ENCODE measurements at regions not wholly inside any gene's neighbourhood (a gene's known extent, or its start where the extent isn't known, plus 50 kb on each side); places are given as distances from the start of the nearest gene placed in this dataset.

DNA sequence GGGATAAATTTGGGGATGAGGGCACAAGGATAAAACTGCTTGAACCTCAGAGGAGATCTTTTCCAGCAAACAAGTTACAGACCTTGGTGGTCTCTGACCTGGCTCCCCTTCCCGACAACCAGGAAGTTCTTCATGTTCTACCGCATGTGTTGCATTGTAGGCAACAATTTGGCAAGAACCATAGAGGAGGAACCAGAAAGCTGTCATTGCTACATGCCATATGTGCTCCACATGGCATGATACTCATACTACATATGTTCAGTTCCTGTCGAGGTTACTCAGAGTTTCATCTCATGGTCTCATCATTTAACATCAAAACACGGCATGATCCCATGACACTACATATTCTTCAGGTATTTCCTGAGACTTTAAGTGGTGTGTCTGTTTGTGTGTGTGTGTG is 235.9 kb downstream of the OR13H1 start:
- DNase-seq = no peak

DNA sequence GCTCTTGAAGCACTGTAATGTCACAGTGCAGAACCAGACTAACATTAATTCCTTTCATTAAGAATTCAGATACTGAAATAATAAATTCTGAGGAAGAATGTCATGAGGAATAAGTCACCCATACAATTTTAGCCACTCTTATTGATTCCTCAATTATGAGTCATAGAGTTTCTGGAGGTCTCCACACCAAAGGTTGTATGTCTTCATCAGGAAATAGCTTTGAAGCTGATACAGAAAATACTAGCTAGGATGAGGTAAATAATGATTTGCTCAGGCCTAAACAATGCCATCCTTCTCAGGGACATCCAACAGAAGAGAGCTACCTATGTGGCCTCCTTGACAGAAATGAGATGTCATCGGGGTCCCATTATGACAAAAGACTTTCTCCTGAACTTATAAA is 238.8 kb downstream of the OR13H1 start:
- DNase-seq = no peak

DNA sequence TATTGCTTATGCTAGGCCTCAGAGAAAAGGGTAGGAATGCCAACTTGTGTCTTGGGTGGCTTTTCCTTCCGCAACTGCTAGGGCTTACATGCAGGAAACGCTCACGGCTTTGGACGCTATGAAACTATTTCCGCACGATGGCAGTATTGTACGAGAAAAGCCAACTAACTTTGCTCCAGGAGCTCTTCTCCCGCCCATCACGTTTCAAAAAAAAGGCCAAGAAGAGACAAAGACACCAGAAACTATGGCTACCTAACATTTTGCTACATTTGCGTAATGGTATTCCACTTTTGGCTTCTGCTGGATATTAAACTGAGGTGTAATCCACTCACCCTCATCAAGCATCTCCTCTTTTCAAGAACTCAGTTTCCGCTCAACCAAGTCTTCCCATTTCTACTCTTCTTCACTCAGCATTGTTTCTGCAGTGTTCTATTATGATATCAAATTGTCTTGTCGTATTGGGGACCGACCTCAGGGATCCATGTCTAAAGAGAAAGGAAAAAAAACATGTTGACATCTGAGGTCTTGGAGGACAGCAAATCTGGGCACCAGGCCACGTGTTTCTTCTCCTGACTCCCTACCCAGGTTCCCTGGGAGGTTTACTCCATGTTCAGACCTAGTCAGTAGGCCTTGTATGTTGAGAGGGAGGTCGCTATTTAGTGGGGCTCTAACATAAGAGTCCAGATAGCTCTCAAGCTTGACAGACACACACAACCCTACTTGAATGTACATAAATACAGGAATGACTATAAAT is 239.4 kb upstream of the STK26 start:
- DNase-seq = no peak

DNA sequence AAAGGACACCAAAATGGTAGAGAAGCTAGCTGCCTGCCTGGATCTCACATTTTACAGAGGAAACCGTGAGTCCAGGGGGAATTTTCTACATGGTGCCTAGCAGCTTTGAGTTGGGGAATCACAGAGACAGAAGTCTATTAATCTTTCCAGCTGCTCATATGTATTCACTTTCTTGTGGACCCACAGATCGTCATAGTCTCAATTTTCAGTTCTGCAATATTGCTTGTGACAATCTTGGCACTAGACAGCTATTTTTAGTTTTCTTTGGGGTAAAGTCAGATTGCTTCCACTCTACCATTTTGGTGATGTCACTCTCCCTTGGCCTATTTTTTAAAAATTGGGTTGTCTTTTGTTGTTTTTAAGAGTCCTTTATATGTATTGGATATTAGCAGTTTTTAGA is 233.4 kb upstream of the STK26 start:
- DNase-seq = no peak

DNA sequence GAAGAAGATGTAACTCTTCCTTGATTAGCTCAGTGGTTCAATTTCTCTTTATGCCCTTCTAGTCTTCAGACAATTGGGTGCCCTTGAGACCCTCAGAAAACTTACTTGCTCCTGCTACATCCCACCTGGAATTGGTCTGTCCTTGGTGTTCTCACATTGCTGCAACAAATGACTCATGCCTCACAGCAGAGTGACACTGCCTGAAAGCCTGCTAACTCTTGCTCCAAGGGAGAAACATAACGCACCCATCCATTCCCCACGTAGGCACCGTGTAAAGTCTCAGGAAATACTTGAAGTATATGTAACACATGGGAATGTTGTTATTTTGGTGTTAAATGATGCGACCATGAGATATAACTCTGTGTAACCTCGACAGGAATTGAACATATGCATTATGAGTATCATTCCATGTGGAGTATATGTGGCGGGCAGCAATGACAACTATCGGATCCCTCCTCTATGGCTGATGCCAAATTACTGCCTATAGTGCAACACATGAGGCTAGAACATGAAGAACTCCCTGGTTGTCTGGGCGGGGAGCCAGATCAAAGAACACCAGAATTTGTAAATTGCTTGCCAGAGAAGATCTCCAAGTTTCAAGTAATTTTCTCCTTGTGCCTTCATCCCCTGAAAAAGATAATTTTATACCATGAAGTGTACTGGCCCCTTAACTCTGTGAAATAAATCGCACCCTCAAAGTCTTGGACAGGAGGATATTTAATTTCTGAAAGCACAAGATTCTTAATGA is 231.3 kb upstream of the STK26 start:
- no peak for DNase-seq

DNA sequence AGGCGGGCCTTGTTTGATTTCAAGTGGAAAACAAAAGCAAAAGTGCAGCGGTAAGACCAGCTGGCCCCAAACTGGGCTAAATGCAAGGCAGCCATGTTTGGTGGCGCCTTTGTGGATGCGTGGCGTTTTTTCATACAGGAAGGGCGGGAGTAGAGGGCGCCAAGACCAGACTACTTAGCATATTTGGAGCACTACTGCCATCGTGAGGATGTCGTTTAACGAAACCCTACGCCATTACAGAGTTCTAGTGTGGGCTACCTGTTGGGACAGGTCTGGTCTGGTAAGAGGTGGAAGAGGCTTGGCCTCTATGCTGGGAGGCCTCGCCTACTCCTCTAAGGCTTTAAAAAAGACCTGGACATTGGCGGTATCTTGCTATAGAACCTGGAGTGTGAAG is 230.7 kb upstream of the STK26 start:
- DNase-seq = no peak

DNA sequence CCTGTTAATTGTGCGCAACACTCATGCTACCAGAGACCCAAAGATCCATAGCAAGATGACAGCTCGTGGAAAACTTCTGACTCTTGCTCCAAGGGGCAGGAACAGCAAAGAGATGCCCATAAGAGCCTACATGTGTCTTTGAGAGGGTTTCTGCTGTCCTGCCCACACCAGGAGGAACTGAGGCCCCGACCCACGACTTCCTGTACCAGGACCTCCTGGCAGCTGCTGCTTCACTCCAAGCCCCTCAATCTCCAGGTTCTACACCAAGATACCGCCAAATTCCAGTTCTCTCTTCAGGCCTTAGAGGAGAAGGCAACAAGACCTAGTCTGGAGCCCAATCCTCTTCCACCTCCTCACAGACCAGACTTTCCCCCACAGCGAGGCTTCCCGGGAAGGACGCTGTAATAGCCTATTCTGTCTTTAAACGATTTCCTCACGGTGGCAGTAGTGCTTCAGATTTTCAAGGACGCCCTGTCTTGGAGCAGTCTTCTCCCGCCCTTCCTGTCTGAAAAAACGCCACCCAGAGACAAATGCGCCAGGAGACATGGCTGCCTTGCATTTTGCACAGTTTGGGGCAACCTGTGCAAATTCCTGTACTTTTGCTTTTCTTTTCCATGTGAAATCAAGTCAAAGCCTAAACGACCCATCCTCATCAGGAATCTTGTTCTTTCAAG is 230.2 kb upstream of the STK26 start:
- DNase-seq = no peak

DNA sequence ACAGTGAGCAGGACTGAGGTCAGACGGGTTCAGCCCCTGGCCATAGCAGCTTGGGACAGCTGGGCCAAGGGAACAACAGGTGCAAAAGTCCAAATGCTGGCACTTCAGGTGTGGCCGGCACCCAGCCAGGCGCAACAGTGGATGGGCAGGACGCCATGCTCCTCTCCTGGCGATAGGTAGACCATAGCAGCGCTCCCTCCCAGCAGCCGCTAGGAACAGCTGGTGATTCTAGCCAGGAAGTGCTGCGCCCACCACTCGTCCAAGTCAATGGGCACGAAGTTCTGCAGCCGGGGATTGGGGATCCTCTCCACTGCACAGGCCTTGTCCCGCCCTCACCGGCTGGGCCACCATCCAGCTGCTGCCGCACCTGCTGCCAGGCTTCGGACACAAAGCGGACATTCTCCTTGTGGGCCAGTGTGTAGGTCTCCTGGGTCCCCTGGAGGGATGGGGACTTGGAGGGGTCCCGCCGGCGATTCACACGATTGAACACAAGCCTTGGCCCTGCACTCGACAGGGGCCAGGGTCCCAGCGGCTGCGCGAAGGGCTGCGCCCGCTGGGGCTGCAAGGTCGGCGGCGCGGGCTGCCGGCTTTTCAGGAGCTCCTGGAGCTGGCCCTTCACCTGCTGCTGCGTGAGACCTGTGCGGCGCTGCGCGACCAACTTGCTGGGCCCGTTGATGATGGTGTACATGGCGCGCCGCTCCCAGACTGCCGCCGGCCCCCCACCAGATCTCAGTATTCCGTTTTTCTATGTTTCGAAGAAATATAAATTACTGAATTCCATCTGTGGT is 227.5 kb upstream of the STK26 start:
- no peak for DNase-seq

DNA sequence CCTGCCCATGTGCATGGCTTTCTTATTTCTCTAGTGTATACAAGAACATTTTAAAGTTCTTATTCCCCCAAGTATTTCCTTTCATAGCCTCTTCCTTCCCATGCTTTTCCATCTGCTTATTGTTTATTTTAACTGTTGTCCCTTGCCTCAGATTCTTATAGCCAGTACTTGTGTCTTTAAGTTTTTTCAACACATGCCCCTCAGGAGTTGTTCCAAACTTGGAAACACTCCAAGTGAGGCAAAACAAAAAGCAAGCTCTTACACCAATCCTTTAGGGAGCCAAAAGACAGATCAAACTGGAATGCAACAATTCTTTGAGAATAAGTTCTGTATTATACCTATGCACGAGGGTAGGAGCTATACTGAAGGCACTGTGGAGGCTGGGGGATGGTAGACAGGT is 222.0 kb upstream of the STK26 start:
- no peak for DNase-seq

DNA sequence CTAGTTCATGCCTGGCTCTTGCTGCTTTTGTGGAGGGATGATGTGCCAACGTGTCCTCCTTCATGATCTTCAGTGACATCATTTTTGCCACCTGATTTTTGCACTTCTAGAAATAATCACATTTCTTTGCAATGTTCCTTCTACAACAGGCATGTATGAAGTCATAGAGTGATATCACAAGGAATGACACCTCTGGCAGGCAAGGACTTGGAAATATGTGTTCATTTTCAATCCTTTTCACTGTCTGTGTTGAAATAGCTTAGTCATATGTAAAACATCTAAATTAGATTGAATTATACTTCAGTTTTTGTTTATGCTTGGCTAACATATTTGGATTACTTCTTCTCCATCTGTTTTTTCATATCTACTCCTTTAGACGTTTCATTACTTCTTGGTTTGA is 221.2 kb upstream of the STK26 start:
- no peak for DNase-seq

DNA sequence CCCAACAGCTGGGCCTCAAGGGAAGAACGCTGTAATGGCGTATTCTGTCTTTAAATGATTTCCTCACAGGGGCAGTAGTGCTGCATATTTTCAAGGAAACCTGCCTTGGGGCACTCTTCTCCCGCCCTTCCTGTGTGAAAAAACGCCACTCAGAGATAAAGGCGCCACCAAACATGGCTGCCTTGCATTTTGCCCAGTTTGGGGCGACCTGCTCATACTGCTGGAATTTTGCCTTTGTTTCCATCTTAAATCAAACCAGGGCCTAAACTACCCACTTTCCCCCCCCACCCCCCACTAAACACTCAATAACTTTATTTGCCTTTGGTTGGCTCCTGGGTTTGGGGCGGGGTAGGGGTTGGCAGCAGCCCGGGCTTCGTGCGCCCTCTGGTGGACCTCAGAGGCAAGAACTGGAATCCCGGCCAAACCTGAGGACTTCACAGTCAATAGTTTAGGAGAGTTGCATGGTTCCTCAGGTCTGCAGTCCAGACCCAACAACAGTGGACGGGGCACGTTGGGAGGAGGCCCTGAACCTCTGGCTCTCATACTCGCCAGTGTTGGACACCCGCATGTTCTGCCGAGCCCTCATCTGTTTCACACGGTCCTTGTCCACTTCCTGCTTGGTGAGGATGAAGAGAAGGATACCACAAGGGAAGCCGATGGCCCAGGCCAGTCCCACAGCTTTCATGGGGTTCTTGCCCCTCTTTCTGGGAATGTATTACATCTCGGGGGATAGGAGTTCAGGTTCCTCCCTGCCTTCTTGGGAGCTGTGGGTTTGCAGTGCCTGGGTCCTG is 220.1 kb upstream of the STK26 start:
- DNase-seq = peak; percentile 28

DNA sequence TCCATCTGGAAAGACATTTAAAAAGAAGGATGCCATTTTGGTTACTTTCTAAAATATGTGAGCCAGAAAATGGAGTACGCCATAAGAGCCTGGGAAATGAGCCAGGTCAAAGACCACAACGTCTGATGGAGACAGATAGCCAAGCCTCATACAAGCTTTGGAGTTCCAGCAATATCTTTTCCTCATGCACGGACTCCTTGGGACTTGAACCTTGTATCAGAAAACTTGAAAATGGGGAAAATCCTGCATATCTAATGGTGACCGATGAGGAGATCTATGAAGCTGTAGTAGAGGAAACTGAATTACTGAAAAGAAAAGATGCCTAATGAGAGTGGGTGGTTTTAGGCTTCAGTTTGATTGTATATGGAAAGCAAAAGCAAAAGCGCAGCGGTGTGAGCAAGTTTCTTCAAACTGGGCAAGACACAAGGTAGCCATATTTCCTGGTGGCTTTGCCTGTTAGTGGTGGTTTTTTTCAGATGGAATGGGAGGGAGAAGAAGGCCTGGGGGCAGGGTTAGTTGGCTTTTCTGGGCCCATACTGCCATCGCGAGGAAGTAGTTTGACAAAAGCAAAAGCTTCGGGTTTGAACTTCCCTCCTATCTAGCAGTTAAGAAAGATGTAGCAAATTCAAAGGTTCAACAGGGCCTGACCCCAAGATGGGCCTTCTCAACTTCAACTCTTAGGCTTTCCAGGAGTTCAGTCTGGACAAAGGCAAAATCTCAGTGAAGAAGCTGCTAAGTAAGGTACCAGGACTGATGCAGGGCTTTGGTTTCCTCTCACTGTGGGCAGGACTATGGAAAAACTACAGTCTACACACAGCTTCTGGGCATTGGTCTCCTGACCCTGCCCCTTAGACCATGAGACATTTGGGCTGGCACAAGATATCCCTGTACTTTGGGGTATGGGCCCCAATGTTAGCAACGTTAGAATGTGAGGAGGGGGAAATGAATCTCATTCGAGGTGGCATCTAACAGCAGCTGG is 210.0 kb upstream of the STK26 start:
- peak; percentile 50 for DNase-seq

DNA sequence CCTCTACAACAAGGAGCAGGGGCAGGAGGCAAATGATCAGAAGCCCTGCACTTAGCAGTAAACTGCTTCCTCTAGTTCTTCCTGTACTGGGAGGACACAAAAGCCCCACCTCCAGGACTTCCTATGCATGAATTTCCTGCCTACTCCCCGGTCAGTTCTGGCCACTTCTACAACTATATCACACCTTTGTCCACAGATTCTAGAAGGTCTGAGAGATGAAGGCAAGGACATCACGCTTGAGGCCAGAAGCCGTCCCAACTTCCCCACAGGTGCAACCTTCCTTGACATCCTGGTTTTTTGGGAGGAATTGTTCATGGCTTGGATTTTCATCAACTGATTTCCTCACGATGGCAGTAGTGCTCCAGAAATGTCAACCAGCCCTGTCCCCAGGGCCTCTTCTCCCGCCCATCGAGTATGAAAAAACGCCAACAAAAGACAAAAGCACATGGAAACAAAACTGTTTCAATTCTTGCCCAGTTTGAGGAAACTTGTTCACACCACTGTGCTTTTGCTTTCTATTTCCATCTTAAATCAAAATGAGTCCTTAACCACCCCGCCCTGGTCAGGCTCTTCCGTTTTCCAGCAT is 206.5 kb upstream of the STK26 start:
- DNase-seq = peak; percentile 52

DNA sequence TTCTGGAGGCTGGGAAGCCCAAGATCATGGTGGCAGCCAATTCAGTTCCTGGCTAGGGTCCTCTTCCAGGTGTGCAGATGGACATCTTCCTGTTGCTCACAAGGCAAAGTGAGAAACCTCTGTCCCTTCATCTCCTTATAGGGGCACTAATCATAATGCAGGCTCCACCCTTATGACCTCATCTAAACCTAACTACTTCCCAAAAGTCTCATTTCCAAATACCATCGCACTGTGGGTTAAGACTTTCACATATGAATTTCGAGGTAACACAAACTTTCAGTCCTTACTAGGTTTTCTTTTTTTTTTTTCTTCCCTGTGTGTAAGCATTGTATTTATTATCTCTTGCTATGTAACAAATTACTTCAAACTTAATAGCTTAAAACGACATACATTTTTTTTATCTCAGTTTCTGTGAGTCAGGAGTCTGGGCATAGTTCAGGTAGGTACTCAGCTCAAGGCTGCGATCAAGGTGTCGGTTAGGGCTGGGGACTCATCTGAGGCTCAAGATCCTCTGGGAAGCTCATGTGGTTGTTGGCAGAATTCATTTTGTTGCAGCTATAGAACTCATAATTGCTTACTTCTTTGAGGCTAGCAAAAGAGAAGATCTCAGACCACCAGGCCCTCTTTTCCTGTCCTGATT is 204.7 kb upstream of the STK26 start:
- DNase-seq = no peak

DNA sequence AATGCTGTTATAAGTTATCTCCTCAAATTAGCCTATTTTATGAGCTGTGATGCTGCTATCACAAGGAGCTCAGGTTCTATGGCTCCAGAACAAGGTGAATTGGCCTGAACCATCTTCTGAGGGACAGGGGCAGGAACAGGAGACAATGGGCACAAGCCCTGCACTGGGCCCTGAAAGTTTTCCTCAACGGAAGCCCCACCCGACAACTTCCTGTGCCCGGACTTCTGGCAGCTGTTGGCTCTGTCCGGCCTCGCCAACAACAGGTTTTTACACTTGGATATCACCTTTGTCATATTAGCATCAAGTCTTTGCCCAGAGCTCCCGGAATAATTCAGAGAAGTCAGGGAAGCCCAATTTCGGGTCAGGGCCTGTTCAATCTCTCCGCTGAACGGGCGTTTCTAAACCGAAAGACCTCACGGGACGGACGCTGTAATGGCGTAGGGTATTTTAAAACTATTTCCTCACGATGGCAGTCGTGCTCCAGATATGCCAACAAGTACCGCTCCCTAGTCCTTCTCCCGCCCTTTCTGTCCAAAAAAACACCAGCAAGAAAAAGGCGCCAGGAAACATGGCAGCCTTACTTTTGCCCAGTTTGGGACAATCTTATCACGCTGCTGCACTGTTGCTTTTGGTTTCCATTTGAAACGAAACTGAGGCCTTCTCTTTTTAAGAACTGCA is 201.0 kb upstream of the STK26 start:
- no peak for DNase-seq

DNA sequence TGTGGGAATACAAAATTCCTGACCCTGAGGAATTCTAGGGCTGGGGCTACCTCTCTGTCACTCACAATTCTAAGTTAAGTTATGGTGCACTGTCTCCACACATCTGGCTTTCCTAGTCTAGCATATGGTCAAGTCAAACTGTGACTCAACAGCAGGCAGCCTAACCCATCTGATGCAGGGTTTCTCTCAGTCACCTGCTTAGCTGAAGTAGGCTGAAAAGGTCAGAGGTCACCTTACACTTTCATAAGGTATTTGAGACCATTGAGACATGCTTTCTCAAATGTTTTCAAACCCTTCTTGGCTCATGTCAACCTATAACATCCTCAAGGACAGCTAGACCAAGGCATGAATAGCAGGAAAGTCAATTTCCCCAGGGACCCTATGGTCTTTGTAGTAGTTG is 196.5 kb upstream of the STK26 start:
- no peak for DNase-seq

DNA sequence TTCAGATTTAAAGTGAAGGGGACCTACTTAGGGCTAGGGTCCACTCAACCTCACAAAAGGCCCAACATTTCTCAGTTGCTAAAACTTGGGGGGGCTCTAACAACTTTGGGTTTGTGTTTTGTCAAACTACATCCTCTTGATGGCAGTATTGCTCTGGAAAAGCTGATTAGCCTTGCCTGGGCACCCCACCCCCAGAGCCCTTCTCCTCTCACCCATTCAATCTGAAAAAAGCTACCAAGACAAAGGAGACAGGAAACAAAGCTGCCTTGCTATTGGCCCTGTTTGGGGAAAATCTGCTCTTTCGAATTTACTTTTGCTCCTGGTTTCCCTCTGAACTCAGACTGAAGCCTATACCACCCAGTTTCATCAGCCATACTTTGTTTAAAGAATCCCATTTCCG is 195.2 kb upstream of the STK26 start:
- no peak for DNase-seq

DNA sequence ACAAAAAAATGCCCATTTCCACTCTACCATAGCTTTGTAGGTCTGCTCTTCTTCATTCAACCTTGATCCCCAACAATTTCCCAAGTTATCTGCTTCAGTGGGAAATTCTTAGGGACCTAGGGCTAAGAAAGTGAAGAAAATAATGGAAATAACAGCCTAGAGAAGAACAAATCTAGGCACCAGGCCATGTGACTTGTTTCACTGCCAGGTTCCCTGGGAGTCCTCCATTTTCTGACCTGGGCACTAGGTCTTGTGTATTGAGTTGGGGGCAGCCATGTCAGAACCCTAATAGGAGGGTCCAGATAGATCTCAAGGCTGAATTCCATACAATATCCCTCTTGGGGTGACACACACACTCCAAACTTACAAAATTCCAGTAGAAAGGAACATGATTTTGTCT is 194.6 kb upstream of the STK26 start:
- DNase-seq = no peak

DNA sequence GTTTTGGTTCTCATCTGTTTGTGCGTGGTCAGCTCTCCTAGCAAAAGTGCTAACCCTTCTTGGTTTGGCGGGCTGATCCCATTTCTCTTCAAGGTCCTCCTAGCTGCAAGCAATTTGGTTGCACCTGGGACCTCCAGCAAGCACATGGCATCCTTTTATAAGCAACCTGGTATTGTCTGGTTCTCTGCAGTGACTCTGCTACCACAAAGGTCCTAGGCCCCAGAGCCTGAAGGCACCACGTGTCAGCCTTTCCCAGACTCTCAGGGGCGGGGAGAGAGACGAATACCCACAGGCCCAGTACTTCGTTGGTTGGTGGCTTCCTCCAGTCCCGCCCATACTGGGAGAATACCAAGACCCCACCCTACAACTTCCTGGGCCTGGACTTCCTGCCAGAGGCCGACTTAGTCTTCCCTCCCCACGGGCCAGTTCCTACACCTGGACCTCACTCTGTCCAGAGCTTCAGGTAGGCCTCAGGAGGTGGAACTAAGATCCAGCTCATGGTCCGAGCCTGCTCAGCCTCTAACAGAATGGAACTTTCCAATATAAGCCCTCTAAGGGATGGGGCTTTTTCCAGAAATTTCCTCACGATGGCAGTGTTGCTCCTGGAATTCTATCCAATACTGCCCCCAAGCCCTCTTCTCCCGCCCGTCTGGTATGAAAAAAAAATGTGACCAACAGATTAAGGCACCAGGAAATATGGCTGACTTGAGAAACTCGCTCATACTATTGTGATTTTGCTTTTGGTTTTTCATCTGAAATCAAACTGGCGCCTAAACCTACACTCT is 192.5 kb upstream of the STK26 start:
- DNase-seq = no peak
